Brain microvascular endothelial cell (primary cell): ENCODE measurements at regions not wholly inside any gene's neighbourhood (a gene's known extent, or its start where the extent isn't known, plus 50 kb on each side); places are given as distances from the start of the nearest gene placed in this dataset.

Source experiments
- DNase-seq: peaks from one replicate; pipeline ENCODE4 v3.0.0-alpha.2; 2020
- H3K27ac ChIP-seq: fragments of 250-450 bp; sonication (Bioruptor Pico); 2 replicates; pipeline ENCODE4 v1.5.1; 2020; ENCODE audit warnings: mild to moderate bottlenecking, moderate library complexity
- H3K27me3 ChIP-seq: fragments of 250-450 bp; sonication (Bioruptor Pico); replicated peaks from 2 replicates; pipeline ENCODE4 v1.5.1; 2020; ENCODE audit warnings: mild to moderate bottlenecking
- H3K36me3 ChIP-seq: fragments of 250-450 bp; sonication (Bioruptor Pico); replicated peaks from 2 replicates; pipeline ENCODE4 v1.5.1; 2020; ENCODE audit warnings: mild to moderate bottlenecking
- H3K4me3 ChIP-seq: 2 replicates; pipeline ENCODE4 v1.5.1; 2011; ENCODE audit warnings: low read depth, mild to moderate bottlenecking, control low read depth, low read length, moderate library complexity
- CTCF ChIP-seq: IDR thresholded peaks from 2 replicates; pipeline ENCODE4 v1.5.1; 2011; ENCODE audit warnings: low read depth, mild to moderate bottlenecking, moderate library complexity, low read length, control low read depth, inconsistent platforms; ENCODE audit errors: missing control alignments
- in situ Hi-C: cut with HindIII; loops from 2 replicates; pipeline ENCODE4 v1.10.0; 2017; ENCODE audit warnings: low sequenced_read_pairs, low pct_ligation_motif_present

GRCh38 chr13:84563611-84564010 is 681.3 kb upstream of the SLITRK1 start:
- DNase-seq, result no peak
- H3K27ac ChIP-seq, result no peak overlapping the region
- no peak overlapping the region for H3K4me3 ChIP-seq
- no peaks in the 10 kb centered on the region for H3K36me3 ChIP-seq
- TF ChIP-seq CTCF, result no peak
- in situ Hi-C loops, result no loop called here
- H3K27me3 ChIP-seq, result no peaks in the 10 kb centered on the region

GRCh38 chr13:84553227-84553626 is 671.0 kb upstream of the SLITRK1 start:
- TF ChIP-seq CTCF, result no peak
- Histone ChIP-seq H3K27ac (no peak overlapping the region), H3K4me3 (no peak overlapping the region), H3K36me3 (no peaks in the 10 kb centered on the region), H3K27me3 (no peaks in the 10 kb centered on the region)
- no peak for DNase-seq
- in situ Hi-C loops, result no loop called here

GRCh38 chr13:84543962-84544361 is 661.7 kb upstream of the SLITRK1 start:
- no peak for TF ChIP-seq CTCF
- H3K27ac ChIP-seq, result no peak overlapping the region
- no peak overlapping the region for H3K4me3 ChIP-seq
- in situ Hi-C loops, result no loop called here
- no peak for DNase-seq
- H3K36me3 ChIP-seq, result no peaks in the 10 kb centered on the region
- H3K27me3 ChIP-seq, result no peaks in the 10 kb centered on the region

- H3K36me3 ChIP-seq, result no peaks in the 10 kb centered on the region
These were observed 660.1 kb upstream of the SLITRK1 start for GRCh38 chr13:84542348-84542747.

GRCh38 chr13:84536906-84537305 is 654.6 kb upstream of the SLITRK1 start:
- H3K27me3 ChIP-seq, result no peaks in the 10 kb centered on the region
- TF ChIP-seq CTCF, result no peak
- no peak overlapping the region for H3K4me3 ChIP-seq
- no peak overlapping the region for H3K27ac ChIP-seq
- DNase-seq, result no peak
- no peaks in the 10 kb centered on the region for H3K36me3 ChIP-seq
- in situ Hi-C loops, result no loop called here

More at GRCh38 chr13:84542348-84542747, 660.1 kb upstream of the SLITRK1 start:
- H3K27me3 ChIP-seq, result no peaks in the 10 kb centered on the region
- in situ Hi-C loops, result no loop called here
- H3K4me3 ChIP-seq, result no peak overlapping the region
- H3K27ac ChIP-seq, result no peak overlapping the region
- no peak for DNase-seq
- no peak for TF ChIP-seq CTCF

GRCh38 chr13:84528408-84529070 is 646.3 kb upstream of the SLITRK1 start:
- H3K27me3 ChIP-seq, result no peaks in the 10 kb centered on the region
- H3K4me3 ChIP-seq, result no peak overlapping the region
- DNase-seq, result no peak
- no peak for TF ChIP-seq CTCF
- H3K27ac ChIP-seq, result no peak overlapping the region
- H3K36me3 ChIP-seq, result no peaks in the 10 kb centered on the region
- in situ Hi-C loops, result no loop called here
